Upper lobe of right lung (tissue), 1 donor: ENCODE measurements at regions not wholly inside any gene's neighbourhood (a gene's known extent, or its start where the extent isn't known, plus 50 kb on each side); places are given as distances from the start of the nearest gene placed in this dataset.

Experiments
- ATAC-seq: fragments of 200-7000 bp; cut with Tn5 transposase; one replicate; pipeline ENCODE4 v1.9.1; 2020; ENCODE audit warnings: mild to moderate bottlenecking, moderate library complexity
- DNase-seq: peaks from one replicate; pipeline ENCODE4 v3.0.0-alpha.2; 2020
- H3K27ac ChIP-seq: fragments of 200-600 bp; one replicate; pipeline ENCODE4 v1.8.0; 2022
- H3K27me3 ChIP-seq: fragments of 200-600 bp; one replicate; pipeline ENCODE4 v1.8.0; 2022; ENCODE audit warnings: mild to moderate bottlenecking
- H3K36me3 ChIP-seq: fragments of 200-600 bp; one replicate; pipeline ENCODE4 v1.8.0; 2022
- H3K4me1 ChIP-seq: fragments of 200-600 bp; one replicate; pipeline ENCODE4 v1.8.0; 2022
- H3K4me3 ChIP-seq: fragments of 200-600 bp; one replicate; pipeline ENCODE4 v1.8.0; 2022; ENCODE audit warnings: mild to moderate bottlenecking
- H3K9me3 ChIP-seq: fragments of 200-600 bp; one replicate; pipeline ENCODE4 v1.8.0; 2022
- intact Hi-C: fragments of 100-400 bp; cut with DNase I; formaldehyde crosslinking; loops from one replicate; pipeline ENCODE4 v1.11.0; 2022
- TF ChIP-seq, protein P1 (sequence below): fragments of 200-600 bp; IDR thresholded peaks from one replicate; pipeline ENCODE4 v1.8.0; 2022; ENCODE audit warnings: antibody characterized with exemption
- donor health status: DM: no; HTN: yes; CAD: no; lungs with severe emphysema.

DNA sequence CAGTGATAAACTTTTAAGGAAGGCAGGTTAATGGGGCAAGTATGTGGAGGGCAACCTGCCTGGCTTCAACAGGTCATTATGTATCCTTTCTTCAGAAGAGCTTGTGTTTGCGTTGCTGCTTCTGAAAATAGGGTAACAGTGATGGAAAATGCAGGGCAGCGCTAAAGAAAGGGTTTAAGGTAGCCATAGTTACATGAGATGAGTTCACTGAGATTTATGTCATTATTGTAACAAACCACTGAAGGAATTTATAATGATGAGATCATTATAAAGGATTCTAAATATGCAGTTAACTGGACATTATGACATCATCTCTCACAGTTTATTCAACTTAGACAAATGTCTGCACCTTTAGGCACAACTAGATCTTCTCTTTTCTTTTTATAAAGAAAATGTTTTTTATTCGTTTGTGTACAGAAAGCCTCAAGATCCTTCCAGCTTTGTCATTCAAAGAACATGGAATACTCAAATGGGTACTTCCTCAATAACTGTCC, 291.6 kb upstream of the SMARCA2 start:
- no peak overlapping the region for H3K27ac ChIP-seq
- no peak for DNase-seq
- TF ChIP-seq, protein P1, sequence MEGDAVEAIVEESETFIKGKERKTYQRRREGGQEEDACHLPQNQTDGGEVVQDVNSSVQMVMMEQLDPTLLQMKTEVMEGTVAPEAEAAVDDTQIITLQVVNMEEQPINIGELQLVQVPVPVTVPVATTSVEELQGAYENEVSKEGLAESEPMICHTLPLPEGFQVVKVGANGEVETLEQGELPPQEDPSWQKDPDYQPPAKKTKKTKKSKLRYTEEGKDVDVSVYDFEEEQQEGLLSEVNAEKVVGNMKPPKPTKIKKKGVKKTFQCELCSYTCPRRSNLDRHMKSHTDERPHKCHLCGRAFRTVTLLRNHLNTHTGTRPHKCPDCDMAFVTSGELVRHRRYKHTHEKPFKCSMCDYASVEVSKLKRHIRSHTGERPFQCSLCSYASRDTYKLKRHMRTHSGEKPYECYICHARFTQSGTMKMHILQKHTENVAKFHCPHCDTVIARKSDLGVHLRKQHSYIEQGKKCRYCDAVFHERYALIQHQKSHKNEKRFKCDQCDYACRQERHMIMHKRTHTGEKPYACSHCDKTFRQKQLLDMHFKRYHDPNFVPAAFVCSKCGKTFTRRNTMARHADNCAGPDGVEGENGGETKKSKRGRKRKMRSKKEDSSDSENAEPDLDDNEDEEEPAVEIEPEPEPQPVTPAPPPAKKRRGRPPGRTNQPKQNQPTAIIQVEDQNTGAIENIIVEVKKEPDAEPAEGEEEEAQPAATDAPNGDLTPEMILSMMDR, result no peak
- H3K27me3 ChIP-seq, result no peaks in the 10 kb centered on the region
- intact Hi-C loops, result no loop called here
- no peaks in the 10 kb centered on the region for H3K36me3 ChIP-seq
- no peaks in the 10 kb centered on the region for H3K4me1 ChIP-seq
- H3K9me3 ChIP-seq, result no peaks in the 10 kb centered on the region
- H3K4me3 ChIP-seq, result no peak overlapping the region
- no peak for ATAC-seq

DNA sequence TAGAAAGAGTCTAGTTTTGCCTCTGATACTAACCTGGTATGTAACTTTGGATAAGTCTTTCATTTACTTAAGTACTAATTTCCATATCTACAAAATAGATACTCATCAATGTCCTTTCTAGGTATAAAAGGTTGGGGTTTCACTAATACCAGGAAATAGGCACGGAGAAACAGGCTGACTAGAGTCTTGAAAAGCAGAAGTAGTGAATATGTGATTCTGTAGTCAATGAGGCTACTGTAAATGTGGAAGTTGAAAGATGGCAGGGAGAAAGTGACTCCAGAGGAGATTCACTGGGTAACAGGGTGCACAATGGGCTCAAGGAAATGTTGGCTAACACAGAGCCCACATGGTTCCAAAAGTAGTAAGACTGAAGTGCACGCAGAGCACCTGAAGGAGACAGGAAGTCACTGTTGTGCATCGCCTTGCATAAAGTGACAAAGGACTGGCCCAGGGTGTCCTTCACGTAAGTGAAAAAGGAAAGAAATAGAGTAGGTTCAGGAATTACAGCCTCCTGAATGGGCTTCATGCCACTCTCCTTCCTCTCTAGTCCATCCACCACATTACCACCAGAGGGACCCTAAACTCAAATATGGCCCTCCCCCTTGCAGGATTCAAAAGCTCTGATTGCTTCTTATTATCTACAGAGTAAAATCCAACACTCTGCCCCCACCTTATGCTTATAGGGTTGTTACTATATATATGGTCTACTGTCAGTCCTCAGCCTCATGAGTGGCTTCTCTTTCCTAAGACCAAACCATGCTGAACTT, 288.0 kb upstream of the SMARCA2 start:
- Histone ChIP-seq H3K27me3 (no peaks in the 10 kb centered on the region), H3K4me1 (no peaks in the 10 kb centered on the region), H3K9me3 (no peaks in the 10 kb centered on the region), H3K27ac (no peak overlapping the region), H3K4me3 (no peak overlapping the region), H3K36me3 (no peaks in the 10 kb centered on the region)
- TF ChIP-seq, protein P1, result peak; percentile 17
- DNase-seq, result no peak
- intact Hi-C loops, result no loop called here
- no peak for ATAC-seq

DNA sequence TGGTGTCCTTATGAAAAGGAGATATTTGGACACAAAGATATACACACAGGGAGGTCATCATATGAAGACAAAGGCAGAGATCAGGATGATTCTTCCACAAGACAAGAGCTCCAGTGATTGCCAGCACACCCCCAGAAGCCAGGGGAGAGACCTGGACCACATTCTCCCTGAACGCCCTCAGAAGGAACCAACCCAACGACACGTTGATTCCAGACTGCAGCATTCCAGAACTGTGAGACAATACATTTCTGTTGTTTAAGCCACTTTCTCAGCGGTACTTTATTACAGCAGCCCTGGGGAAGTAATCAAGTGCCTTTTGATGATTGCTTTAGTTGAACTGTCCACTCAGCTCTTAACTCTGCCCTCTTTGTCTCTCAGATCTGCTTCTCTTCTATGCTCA, 285.5 kb upstream of the SMARCA2 start:
- TF ChIP-seq, protein P1, result no peak
- intact Hi-C loops, result no loop called here
- Histone ChIP-seq H3K4me1 (no peaks in the 10 kb centered on the region), H3K27me3 (no peaks in the 10 kb centered on the region), H3K4me3 (no peak overlapping the region), H3K36me3 (no peaks in the 10 kb centered on the region), H3K9me3 (no peaks in the 10 kb centered on the region), H3K27ac (no peak overlapping the region)
- DNase-seq, result no peak
- no peak for ATAC-seq

DNA sequence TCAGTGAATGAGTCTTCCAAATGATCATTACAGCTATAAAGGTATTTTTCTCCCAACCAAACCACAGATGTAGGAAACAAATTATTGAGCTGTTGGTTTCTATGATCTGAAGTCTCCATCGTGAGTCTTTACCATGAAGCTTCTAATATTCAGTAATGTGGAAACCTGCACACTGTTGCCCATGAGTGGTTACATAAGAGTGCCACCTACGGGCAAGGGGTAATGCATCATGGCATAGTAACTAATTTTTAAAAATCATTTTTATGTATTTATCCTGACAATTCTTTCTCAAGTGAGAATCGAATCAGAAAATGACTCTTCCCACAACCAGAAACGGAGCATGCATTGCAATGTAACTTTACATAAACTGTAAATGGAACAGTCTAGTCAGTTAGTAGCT, 282.5 kb upstream of the SMARCA2 start:
- ATAC-seq, result no peak

DNA sequence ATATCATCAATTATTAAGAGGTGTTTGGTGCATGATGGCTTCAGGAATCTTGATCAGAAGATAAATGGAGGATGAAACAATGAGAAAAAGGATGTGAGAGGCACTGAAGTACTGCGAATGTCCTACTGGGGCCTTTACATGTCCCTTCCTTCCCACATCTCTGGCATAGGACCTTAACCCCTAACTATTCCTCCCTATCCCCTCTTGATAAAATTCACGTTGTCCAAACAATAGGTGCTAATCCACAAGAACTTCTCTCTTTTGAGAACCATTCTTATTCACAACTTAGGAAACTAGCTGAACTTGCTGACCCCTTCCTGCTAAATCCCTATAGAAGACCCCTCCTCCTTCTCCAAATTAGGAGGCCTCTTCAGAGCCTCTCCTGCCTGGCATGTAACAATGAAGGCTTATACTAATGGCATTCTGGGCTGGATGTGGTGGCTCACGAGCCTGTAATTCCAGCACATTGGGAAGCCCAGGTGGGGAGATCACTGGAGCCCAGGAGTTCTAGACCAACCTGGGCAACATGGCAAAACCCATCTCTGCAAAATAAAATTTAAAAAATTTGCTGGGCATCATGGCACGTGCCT, 276.5 kb upstream of the SMARCA2 start:
- TF ChIP-seq, protein P1, result no peak
- Histone ChIP-seq H3K4me1 (no peaks in the 10 kb centered on the region), H3K36me3 (no peaks in the 10 kb centered on the region), H3K27ac (no peak overlapping the region), H3K9me3 (no peaks in the 10 kb centered on the region), H3K27me3 (no peaks in the 10 kb centered on the region), H3K4me3 (no peak overlapping the region)
- intact Hi-C loops, result no loop called here
- DNase-seq, result no peak
- no peak for ATAC-seq

More for the DNA sequence above, 282.5 kb upstream of the SMARCA2 start:
- H3K36me3 ChIP-seq, result no peaks in the 10 kb centered on the region
- intact Hi-C loops, result no loop called here
- H3K4me1 ChIP-seq, result no peaks in the 10 kb centered on the region
- H3K27me3 ChIP-seq, result no peaks in the 10 kb centered on the region
- TF ChIP-seq, protein P1, result no peak
- H3K4me3 ChIP-seq, result no peak overlapping the region
- H3K27ac ChIP-seq, result no peak overlapping the region
- no peak for DNase-seq
- no peaks in the 10 kb centered on the region for H3K9me3 ChIP-seq
